Ishikawa (cell line): ENCODE measurements at regions not wholly inside any gene's neighbourhood (a gene's known extent, or its start where the extent isn't known, plus 50 kb on each side); places are given as distances from the start of the nearest gene placed in this dataset.

ENCODE experiments used
- EP300 ChIP-seq: IDR thresholded peaks from 2 replicates; pipeline ENCODE4 v1.6.1; 2012; ENCODE audit warnings: borderline replicate concordance
- TAF1 ChIP-seq: IDR thresholded peaks from 2 replicates; pipeline ENCODE4 v1.6.1; 2012; ENCODE audit warnings: low read depth, mild to moderate bottlenecking

DNA sequence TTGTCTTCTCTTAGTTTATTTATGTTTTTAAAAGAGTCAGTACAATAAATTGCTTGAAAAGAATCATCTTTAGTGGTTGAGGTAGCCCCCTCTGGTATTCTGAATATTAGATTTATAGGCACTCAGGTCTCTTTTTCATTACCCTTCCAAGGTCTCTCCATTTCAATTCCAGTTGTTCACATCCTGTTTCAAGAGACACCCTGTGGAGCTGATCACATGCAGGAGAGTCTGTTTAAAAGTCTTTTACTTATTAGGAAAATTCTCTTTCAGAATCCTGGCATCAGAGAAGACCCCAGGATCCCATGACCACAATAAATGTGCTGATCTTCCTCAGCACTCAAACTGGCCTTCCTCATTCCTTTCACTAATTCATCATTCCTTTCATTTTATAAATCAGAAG lies 195.7 kb downstream of the ZIC4 start:
- TF ChIP-seq TAF1 (no peak), EP300 (no peak)
